ENCODE measurements at regions not wholly inside any gene's neighbourhood (a gene's known extent, or its start where the extent isn't known, plus 50 kb on each side); places are given as distances from the start of the nearest gene placed in this dataset.

- no peak overlapping the region for H3K4me3 ChIP-seq (replicated peaks in 1 of 2; ENCODE audit: low read depth in 2 of 2, low read length in 2 of 2)
- no peak for TF ChIP-seq CTCF (IDR thresholded peaks at IDR 0.05; ENCODE audit: low read depth, low read length)
- no peak for DNase-seq (ENCODE audit: low read depth in 2 of 2)
Observed at GRCh38 chr15:26023231-26023630, 160.1 kb upstream of the ATP10A start.

- no peak for TF ChIP-seq CTCF (IDR thresholded peaks at IDR 0.05; ENCODE audit: low read depth, low read length)
- no peak for DNase-seq (ENCODE audit: low read depth in 2 of 2)
- H3K4me3 ChIP-seq (replicated peaks in 1 of 2; ENCODE audit: low read depth in 2 of 2, low read length in 2 of 2), result no peak overlapping the region
Observed at GRCh38 chr15:26020871-26021270, 157.7 kb upstream of the ATP10A start.

GRCh38 chr15:26017665-26018064, 154.5 kb upstream of the ATP10A start:
- no peak overlapping the region for H3K4me3 ChIP-seq (replicated peaks in 1 of 2; ENCODE audit: low read depth in 2 of 2, low read length in 2 of 2)
- DNase-seq (ENCODE audit: low read depth in 2 of 2), result no peak
- TF ChIP-seq CTCF (IDR thresholded peaks at IDR 0.05; ENCODE audit: low read depth, low read length), result no peak

GRCh38 chr15:26015516-26016075, 152.5 kb upstream of the ATP10A start:
- H3K4me3 ChIP-seq (replicated peaks in 1 of 2; ENCODE audit: low read depth in 2 of 2, low read length in 2 of 2), result no peak overlapping the region
- no peak for TF ChIP-seq CTCF (IDR thresholded peaks at IDR 0.05; ENCODE audit: low read depth, low read length)
- no peak for DNase-seq (ENCODE audit: low read depth in 2 of 2)

- TF ChIP-seq CTCF (IDR thresholded peaks at IDR 0.05; ENCODE audit: low read depth, low read length), result no peak
- no peak for DNase-seq (ENCODE audit: low read depth in 2 of 2)
Observed at GRCh38 chr15:26013981-26014380, 150.9 kb upstream of the ATP10A start.

DNA sequence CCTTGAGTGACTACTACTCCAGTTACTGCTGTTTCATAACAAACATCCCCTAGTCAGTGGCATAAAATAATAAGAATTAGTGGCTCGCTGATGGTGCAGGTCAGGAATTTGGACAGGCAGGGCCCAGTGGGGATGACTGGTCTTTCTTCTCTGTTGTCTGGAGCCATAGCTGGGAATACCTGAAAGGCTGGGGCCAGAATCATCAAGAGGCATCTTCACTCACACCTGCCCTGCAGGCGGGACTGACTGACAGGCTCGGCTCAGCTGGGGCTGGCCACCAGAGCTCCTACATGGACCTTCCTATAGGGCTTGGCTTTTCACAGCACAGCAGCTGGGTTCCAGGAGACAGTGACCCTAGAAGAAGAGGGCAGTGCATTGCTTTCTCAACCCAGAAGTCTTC, 148.8 kb upstream of the ATP10A start:
- no peak for DNase-seq (ENCODE audit: low read depth in 2 of 2)
- no peak for TF ChIP-seq CTCF (IDR thresholded peaks at IDR 0.05; ENCODE audit: low read depth, low read length)

More at GRCh38 chr15:26013981-26014380, 150.9 kb upstream of the ATP10A start:
- H3K4me3 ChIP-seq (replicated peaks in 1 of 2; ENCODE audit: low read depth in 2 of 2, low read length in 2 of 2), result no peak overlapping the region

DNA sequence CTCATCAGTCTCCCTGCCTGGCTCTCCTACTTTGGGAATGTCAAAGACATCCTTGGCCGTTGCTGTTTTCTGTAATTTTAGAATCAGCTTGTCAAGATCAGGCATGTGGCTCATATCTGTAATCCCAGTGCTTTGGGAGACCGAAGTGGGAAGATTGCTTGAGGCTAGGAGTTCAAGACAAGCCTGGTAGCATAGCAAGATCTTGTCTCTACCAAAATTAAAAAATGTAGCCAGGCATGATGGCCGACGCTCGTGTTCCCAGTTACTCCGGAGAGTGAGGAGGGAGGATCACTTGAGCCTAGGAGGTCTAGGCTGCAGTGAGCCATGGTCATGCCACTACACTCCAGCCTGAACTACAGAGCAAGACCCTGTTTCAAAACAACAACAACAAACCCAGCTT, 144.0 kb upstream of the ATP10A start:
- TF ChIP-seq CTCF (IDR thresholded peaks at IDR 0.05; ENCODE audit: low read depth, low read length), result no peak
- no peak for DNase-seq (ENCODE audit: low read depth in 2 of 2)
- no peak overlapping the region for H3K4me3 ChIP-seq (replicated peaks in 1 of 2; ENCODE audit: low read depth in 2 of 2, low read length in 2 of 2)

More for the DNA sequence above, 148.8 kb upstream of the ATP10A start:
- H3K4me3 ChIP-seq (replicated peaks in 1 of 2; ENCODE audit: low read depth in 2 of 2, low read length in 2 of 2), result no peak overlapping the region
